Epithelial cell of proximal tubule (primary cell): ENCODE measurements at regions not wholly inside any gene's neighbourhood (a gene's known extent, or its start where the extent isn't known, plus 50 kb on each side); places are given as distances from the start of the nearest gene placed in this dataset.
"Not testable (repeated sequence)": the region's sequence is repeated elsewhere in the genome, so short reads cannot be mapped to it uniquely, and the experiment has no call there.

Experiments
- DNase-seq: peaks from one replicate; pipeline ENCODE4 v3.0.0-alpha.2; 2011; ENCODE audit warnings: low read depth
- H3K4me3 ChIP-seq: 2 replicates; pipeline ENCODE4 v1.5.1; 2011; ENCODE audit warnings: low read depth, mild to moderate bottlenecking, low read length
- TF ChIP-seq, protein P1 (sequence below): conservative IDR thresholded peaks from 2 replicates; pipeline ENCODE4 v1.5.1; 2012; ENCODE audit warnings: low read depth, mild to moderate bottlenecking, low read length

DNA sequence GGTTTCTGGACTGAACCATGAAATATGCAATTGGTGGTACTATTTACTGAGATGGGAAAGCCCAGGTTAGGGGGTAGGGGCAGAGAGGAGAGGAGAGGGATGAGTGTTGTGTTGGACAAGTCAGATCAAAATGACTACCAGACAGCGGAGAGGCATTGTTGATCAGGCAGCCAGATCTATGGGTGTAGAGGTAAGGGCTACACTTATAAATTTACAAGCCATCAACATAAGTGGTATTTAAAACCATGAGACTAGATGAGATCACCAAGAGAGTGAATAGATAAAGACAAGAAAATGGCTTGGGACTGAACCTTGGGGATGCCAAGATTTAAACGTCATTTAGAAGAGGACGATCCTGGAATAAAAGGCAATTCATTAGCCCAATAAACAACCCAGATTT, 123.4 kb downstream of the NXPE2 start:
- H3K4me3 ChIP-seq, result no peak overlapping the region
- DNase-seq, result no peak
- TF ChIP-seq, protein P1, sequence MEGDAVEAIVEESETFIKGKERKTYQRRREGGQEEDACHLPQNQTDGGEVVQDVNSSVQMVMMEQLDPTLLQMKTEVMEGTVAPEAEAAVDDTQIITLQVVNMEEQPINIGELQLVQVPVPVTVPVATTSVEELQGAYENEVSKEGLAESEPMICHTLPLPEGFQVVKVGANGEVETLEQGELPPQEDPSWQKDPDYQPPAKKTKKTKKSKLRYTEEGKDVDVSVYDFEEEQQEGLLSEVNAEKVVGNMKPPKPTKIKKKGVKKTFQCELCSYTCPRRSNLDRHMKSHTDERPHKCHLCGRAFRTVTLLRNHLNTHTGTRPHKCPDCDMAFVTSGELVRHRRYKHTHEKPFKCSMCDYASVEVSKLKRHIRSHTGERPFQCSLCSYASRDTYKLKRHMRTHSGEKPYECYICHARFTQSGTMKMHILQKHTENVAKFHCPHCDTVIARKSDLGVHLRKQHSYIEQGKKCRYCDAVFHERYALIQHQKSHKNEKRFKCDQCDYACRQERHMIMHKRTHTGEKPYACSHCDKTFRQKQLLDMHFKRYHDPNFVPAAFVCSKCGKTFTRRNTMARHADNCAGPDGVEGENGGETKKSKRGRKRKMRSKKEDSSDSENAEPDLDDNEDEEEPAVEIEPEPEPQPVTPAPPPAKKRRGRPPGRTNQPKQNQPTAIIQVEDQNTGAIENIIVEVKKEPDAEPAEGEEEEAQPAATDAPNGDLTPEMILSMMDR, result no peak

DNA sequence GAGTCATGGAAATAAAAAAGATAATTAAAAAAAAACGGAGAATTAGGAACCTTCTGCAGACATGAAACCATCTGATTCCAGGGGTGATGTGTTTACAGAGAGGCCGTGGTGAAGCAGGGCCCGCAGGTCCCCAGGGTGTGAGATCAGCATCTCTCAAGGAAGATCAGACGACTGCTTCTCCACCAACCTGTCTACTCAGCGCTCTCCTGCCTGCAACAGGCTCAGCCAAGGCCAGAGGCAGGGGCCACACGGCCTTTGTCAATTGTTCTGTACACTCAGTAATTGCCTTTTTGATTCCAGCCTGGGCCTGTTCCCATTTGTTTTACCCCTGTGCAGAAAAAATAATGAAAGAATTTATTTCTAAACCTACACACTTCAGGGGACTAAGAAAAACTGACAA, 124.6 kb downstream of the NXPE2 start:
- TF ChIP-seq, protein P1, result no peak
- DNase-seq, result no peak
- H3K4me3 ChIP-seq, result no peak overlapping the region

- not testable (repeated sequence) for H3K4me3 ChIP-seq, DNase-seq
Observed at GRCh38 chr11:114805431-114805830, 127.1 kb downstream of the NXPE2 start.

DNA sequence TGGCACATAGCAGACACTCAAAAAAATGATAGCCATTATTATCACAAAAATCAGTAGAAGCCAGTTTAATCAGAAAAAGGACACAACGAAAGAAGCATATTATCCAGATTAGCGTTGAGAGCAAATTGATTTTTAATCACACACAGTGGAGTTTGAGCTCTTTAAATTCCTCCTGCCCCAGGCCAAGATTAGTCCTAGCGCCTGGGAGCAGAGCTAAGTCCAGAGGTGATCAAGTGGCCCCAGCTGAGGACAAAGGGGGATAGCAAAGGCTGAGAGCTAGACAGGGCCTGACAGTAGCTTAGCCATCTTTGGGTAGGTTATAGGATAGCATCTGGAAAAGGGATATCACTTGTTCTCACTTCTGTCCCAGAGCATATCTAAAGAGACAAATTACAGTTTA, 133.6 kb downstream of the NXPE2 start:
- TF ChIP-seq, protein P1, result no peak
- H3K4me3 ChIP-seq, result no peak overlapping the region

GRCh38 chr11:114812733-114813132, 134.4 kb downstream of the NXPE2 start:
- TF ChIP-seq, protein P1, result no peak
- H3K4me3 ChIP-seq, result no peak overlapping the region
- no peak for DNase-seq

More for the DNA sequence above, 133.6 kb downstream of the NXPE2 start:
- DNase-seq, result no peak

DNA sequence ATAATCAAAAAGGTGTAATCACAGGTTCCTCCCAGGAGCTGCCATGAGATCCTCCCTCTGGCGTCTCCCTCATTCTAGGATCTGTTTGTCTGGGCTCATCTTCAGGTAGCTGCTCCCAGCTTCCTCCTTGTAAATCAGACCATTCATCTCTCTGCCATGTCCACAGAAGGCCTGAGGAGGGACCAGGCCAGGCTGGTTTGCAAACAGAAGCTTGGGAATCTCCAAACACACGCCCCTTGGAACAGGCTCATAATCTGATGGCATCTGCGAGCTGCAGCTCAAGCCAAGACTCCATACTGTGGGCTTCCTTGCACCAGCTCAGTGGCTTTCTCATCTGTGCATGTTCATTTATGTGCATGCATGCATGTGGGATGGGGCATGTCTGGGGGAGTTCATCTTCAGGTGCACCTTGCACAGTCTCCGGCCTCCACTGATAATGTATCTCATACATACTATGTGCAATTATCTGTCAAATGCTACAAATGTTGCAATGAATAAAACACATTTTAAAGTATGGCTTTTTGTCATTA, 134.9 kb downstream of the NXPE2 start:
- DNase-seq, result no peak
- TF ChIP-seq, protein P1, result no peak
- no peak overlapping the region for H3K4me3 ChIP-seq

DNA sequence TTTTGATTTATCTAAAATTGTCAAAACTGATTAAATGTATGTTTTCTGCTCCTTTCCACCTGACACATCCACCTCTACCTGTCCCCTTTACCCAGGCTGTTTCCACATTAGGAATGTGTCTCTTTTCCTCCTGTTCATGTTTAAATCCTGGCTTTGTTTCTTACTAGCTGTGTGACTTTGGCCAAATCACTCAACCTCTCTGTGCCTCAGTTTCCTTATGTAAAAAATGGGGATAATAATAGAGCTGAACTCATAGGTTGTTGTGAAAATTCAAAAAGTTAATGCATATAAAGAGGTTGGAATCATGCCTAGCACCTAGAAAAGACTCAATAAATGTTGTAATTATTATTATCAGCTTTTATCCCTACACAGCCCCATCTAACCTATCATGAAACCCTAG, 136.8 kb downstream of the NXPE2 start:
- DNase-seq, result no peak
- H3K4me3 ChIP-seq, result no peak overlapping the region
- TF ChIP-seq, protein P1, result no peak
